HepG2 (cell line): ENCODE measurements at regions not wholly inside any gene's neighbourhood (a gene's known extent, or its start where the extent isn't known, plus 50 kb on each side); places are given as distances from the start of the nearest gene placed in this dataset.

Source experiments
- ATF3 ChIP-seq: sonication (generic); formaldehyde crosslinking; IDR thresholded peaks from 2 replicates; pipeline ENCODE4 v1.4.0; 2020; ENCODE audit warnings: missing genetic modification reagents
- EP300 ChIP-seq, 3 experiments: sonication (generic) in 1 of 3; formaldehyde crosslinking in 1 of 3; IDR thresholded peaks; 2 replicates each; pipeline versions ENCODE4 v1.5.1 to v1.6.1; 2011 to 2020; ENCODE audit warnings: low read depth in 2 of 3, low read length in 2 of 3, borderline replicate concordance in 1 of 3, improper control_type of control experiment in 1 of 3, mild to moderate bottlenecking in 1 of 3, missing genetic modification reagents in 1 of 3, moderate library complexity in 1 of 3
- PAX8 ChIP-seq: sonication (generic); formaldehyde crosslinking; IDR thresholded peaks from 2 replicates; pipeline ENCODE4 v1.8.0; 2022; ENCODE audit warnings: mild to moderate bottlenecking, missing genetic modification reagents, borderline replicate concordance
- SP2 ChIP-seq: sonication (generic); formaldehyde crosslinking; IDR thresholded peaks from 2 replicates; pipeline ENCODE4 v1.5.1; 2020; ENCODE audit warnings: mild to moderate bottlenecking, missing genetic modification reagents
- ZNF7 ChIP-seq: IDR thresholded peaks from 2 replicates; pipeline ENCODE4 v1.6.1; 2016; ENCODE audit warnings: missing biosample characterization, missing genetic modification reagents
- TF ChIP-seq, protein P1 (sequence below): sonication (generic); formaldehyde crosslinking; IDR thresholded peaks from 2 replicates; pipeline ENCODE4 v1.5.0; 2020; ENCODE audit warnings: mild to moderate bottlenecking, missing genetic modification reagents, borderline replicate concordance

DNA sequence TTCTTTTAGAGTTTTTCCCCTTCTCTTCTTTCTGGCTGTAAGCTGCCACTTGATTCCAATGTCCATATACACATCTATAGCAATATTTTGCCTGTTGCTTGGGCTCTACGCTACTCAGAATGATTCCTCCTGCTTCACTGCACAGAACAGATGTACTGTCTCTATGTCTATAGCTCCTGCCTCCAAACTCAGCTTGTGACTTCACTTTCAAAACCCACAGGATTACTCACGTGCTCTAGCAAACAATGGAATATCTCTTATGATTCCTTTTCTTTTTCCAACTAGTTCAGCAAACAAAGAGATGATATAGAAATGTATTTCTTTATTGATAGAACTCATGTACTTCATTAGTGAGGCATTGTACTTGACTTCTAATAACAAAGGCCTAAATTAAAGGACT lies 80.5 kb upstream of the SOX13 start (continued):
- TF ChIP-seq, protein P1, sequence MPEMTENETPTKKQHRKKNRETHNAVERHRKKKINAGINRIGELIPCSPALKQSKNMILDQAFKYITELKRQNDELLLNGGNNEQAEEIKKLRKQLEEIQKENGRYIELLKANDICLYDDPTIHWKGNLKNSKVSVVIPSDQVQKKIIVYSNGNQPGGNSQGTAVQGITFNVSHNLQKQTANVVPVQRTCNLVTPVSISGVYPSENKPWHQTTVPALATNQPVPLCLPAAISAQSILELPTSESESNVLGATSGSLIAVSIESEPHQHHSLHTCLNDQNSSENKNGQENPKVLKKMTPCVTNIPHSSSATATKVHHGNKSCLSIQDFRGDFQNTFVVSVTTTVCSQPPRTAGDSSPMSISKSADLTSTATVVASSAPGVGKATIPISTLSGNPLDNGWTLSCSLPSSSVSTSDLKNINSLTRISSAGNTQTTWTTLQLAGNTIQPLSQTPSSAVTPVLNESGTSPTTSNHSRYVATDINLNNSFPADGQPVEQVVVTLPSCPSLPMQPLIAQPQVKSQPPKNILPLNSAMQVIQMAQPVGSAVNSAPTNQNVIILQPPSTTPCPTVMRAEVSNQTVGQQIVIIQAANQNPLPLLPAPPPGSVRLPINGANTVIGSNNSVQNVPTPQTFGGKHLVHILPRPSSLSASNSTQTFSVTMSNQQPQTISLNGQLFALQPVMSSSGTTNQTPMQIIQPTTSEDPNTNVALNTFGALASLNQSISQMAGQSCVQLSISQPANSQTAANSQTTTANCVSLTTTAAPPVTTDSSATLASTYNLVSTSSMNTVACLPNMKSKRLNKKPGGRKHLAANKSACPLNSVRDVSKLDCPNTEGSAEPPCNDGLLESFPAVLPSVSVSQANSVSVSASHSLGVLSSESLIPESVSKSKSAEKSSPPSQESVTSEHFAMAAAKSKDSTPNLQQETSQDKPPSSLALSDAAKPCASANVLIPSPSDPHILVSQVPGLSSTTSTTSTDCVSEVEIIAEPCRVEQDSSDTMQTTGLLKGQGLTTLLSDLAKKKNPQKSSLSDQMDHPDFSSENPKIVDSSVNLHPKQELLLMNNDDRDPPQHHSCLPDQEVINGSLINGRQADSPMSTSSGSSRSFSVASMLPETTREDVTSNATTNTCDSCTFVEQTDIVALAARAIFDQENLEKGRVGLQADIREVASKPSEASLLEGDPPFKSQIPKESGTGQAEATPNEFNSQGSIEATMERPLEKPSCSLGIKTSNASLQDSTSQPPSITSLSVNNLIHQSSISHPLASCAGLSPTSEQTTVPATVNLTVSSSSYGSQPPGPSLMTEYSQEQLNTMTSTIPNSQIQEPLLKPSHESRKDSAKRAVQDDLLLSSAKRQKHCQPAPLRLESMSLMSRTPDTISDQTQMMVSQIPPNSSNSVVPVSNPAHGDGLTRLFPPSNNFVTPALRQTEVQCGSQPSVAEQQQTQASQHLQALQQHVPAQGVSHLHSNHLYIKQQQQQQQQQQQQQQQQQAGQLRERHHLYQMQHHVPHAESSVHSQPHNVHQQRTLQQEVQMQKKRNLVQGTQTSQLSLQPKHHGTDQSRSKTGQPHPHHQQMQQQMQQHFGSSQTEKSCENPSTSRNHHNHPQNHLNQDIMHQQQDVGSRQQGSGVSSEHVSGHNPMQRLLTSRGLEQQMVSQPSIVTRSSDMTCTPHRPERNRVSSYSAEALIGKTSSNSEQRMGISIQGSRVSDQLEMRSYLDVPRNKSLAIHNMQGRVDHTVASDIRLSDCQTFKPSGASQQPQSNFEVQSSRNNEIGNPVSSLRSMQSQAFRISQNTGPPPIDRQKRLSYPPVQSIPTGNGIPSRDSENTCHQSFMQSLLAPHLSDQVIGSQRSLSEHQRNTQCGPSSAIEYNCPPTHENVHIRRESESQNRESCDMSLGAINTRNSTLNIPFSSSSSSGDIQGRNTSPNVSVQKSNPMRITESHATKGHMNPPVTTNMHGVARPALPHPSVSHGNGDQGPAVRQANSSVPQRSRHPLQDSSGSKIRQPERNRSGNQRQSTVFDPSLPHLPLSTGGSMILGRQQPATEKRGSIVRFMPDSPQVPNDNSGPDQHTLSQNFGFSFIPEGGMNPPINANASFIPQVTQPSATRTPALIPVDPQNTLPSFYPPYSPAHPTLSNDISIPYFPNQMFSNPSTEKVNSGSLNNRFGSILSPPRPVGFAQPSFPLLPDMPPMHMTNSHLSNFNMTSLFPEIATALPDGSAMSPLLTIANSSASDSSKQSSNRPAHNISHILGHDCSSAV = no peak
- no peak for TF ChIP-seq EP300 (IDR thresholded peaks at IDR 0.05; ENCODE audit: low read depth in 2 of 2, low read length in 2 of 2)
- TF ChIP-seq EP300 (CRISPR knock-in tag; IDR thresholded peaks at IDR 0.05; ENCODE audit: borderline replicate concordance) = no peak
- TF ChIP-seq SP2 (CRISPR knock-in tag) = no peak
- no peak for TF ChIP-seq PAX8
- no peak for TF ChIP-seq ATF3 (CRISPR knock-in tag)
- no peak for TF ChIP-seq ZNF7
